EH (cell line): ENCODE measurements at regions not wholly inside any gene's neighbourhood (a gene's known extent, or its start where the extent isn't known, plus 50 kb on each side); places are given as distances from the start of the nearest gene placed in this dataset.

Experiments used
- DNase-seq: peaks from one replicate; pipeline ENCODE4 v3.0.0-alpha.2; 2015; ENCODE audit warnings: low read depth

- DNase-seq, result peak; percentile 87
Measured at GRCh38 chr22:46078241-46079092, 71.9 kb upstream of the PPARA start.

GRCh38 chr22:46079093-46079860, 71.0 kb upstream of the PPARA start:
- DNase-seq, result peak; percentile 31

GRCh38 chr22:46079861-46080821, 70.2 kb upstream of the PPARA start:
- peak; percentile 95 for DNase-seq

- peak; percentile 37 for DNase-seq
Measured at GRCh38 chr22:46081036-46081830, 69.1 kb upstream of the PPARA start.

- DNase-seq, result peak; percentile 40
Measured at GRCh38 chr22:46081831-46082210, 68.5 kb upstream of the PPARA start.

- DNase-seq, result peak; percentile 21
Measured at GRCh38 chr22:46082633-46083032, 67.7 kb upstream of the PPARA start.

GRCh38 chr22:46083383-46084350, 66.7 kb upstream of the PPARA start:
- peak; percentile 27 for DNase-seq

- DNase-seq, result no peak
Measured at GRCh38 chr22:46084376-46084775, 66.0 kb upstream of the PPARA start.

- DNase-seq, result peak; percentile 90
Measured at GRCh38 chr22:46084943-46085827, 65.1 kb upstream of the PPARA start.

GRCh38 chr22:46085828-46086576, 64.3 kb upstream of the PPARA start:
- DNase-seq, result peak; percentile 92

- peak; percentile 73 for DNase-seq
Measured at GRCh38 chr22:46086577-46087335, 63.6 kb upstream of the PPARA start.

- DNase-seq, result no peak
Measured at GRCh38 chr22:46087336-46087690, 63.0 kb upstream of the PPARA start.

GRCh38 chr22:46087816-46088277, 62.5 kb upstream of the PPARA start:
- DNase-seq, result peak; percentile 94

- DNase-seq, result peak; percentile 92
Measured at GRCh38 chr22:46088541-46089311, 61.6 kb upstream of the PPARA start.

- DNase-seq, result no peak
Measured at GRCh38 chr22:46089426-46090035, 60.8 kb upstream of the PPARA start.

- DNase-seq, result no peak
Measured at GRCh38 chr22:46090036-46090591, 60.2 kb upstream of the PPARA start.
